Ishikawa (cell line): ENCODE measurements at regions not wholly inside any gene's neighbourhood (a gene's known extent, or its start where the extent isn't known, plus 50 kb on each side); places are given as distances from the start of the nearest gene placed in this dataset.

Experiments
- CEBPB ChIP-seq: IDR thresholded peaks from 2 replicates; pipeline ENCODE4 v1.6.1; 2012
- CREB1 ChIP-seq: IDR thresholded peaks from 2 replicates; pipeline ENCODE4 v1.6.1; 2012; ENCODE audit warnings: low read depth
- EGR1 ChIP-seq: IDR thresholded peaks from 2 replicates; pipeline ENCODE4 v1.6.1; 2012
- EP300 ChIP-seq: IDR thresholded peaks from 2 replicates; pipeline ENCODE4 v1.6.1; 2012; ENCODE audit warnings: borderline replicate concordance
- FOXM1 ChIP-seq: IDR thresholded peaks from 2 replicates; pipeline ENCODE4 v1.6.1; 2012; ENCODE audit warnings: low read depth, borderline replicate concordance
- MAX ChIP-seq: IDR thresholded peaks from 2 replicates; pipeline ENCODE4 v1.6.1; 2012
- NFIC ChIP-seq: IDR thresholded peaks from 2 replicates; pipeline ENCODE4 v1.6.1; 2012
- RAD21 ChIP-seq: IDR thresholded peaks from 2 replicates; pipeline ENCODE4 v1.6.1; 2012; ENCODE audit warnings: low read depth
- REST ChIP-seq: IDR thresholded peaks from 2 replicates; pipeline ENCODE4 v1.6.1; 2012; ENCODE audit warnings: low read depth, mild to moderate bottlenecking
- TAF1 ChIP-seq: IDR thresholded peaks from 2 replicates; pipeline ENCODE4 v1.6.1; 2012; ENCODE audit warnings: low read depth, mild to moderate bottlenecking
- TCF12 ChIP-seq: IDR thresholded peaks from 2 replicates; pipeline ENCODE4 v1.6.1; 2012; ENCODE audit warnings: low read depth
- TEAD4 ChIP-seq: IDR thresholded peaks from 2 replicates; pipeline ENCODE4 v1.6.1; 2012
- YY1 ChIP-seq: IDR thresholded peaks from 2 replicates; pipeline ENCODE4 v1.6.1; 2012; ENCODE audit warnings: low read depth
- ZBTB7A ChIP-seq: IDR thresholded peaks from 2 replicates; pipeline ENCODE4 v1.6.1; 2012; ENCODE audit warnings: low read depth
- TF ChIP-seq, protein P1 (sequence below): IDR thresholded peaks from 2 replicates; pipeline ENCODE4 v1.6.1; 2012

- TF ChIP-seq CEBPB (no peak), RAD21 (no peak), REST (no peak), FOXM1 (no peak), YY1 (no peak)
These were observed 68.1 kb upstream of the CCBE1 start for GRCh38 chr18:59765343-59765742.

DNA sequence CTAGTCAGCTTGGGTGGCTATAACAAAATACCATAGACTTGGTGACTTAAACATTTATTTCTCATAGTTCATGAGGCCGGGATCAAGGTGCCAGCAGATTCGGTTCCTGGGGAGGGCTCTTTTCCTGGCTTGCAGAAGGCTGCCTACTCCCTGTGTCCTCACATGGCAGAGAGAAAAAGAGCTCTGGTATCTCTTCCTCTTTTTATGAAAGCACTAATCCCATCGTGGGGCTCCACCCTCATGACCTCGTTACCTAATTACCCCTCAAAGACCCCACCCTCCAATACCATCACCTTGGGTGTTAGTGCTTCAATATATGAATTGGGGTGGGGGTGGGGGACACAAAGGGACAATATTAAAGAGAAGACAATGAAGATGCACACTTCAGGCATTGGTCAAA, 67.1 kb upstream of the CCBE1 start:
- TF ChIP-seq MAX: no peak
- TF ChIP-seq NFIC: no peak
- no peak for TF ChIP-seq CREB1
- no peak for TF ChIP-seq REST
- TF ChIP-seq TEAD4: no peak
- TF ChIP-seq EGR1: no peak
- no peak for TF ChIP-seq CEBPB
- no peak for TF ChIP-seq FOXM1
- TF ChIP-seq YY1: no peak
- no peak for TF ChIP-seq RAD21
- no peak for TF ChIP-seq TAF1
- TF ChIP-seq TCF12: no peak
- TF ChIP-seq ZBTB7A: no peak
- TF ChIP-seq, protein P1, sequence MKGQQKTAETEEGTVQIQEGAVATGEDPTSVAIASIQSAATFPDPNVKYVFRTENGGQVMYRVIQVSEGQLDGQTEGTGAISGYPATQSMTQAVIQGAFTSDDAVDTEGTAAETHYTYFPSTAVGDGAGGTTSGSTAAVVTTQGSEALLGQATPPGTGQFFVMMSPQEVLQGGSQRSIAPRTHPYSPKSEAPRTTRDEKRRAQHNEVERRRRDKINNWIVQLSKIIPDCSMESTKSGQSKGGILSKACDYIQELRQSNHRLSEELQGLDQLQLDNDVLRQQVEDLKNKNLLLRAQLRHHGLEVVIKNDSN: no peak

DNA sequence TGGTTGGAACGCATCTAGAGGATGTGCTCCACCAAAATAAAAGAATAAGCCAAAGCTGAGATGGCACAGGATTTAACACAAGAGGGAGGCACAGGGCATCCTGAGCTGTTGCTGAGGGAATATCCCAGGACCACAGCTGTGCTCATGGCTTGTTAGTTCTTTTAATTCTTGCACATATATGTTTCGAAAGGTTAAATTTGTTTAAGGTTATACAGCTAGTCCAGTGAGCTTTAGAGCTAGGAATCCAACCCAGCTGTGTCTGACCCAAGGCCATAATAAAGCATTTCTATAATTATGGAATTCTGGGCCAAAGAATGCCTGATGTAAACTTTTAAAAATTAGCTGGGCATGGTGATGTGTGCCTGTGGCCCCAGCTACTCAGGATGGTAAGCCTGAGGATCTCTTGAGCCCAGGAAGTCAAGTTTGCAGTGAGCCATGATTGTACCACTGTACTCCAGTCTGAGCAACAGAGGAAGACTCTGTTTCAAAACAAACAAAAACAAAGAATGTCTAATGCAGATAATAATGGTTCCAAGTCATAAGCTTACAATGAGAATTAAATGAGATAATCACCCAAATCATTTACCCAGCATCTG, 66.4 kb upstream of the CCBE1 start:
- TF ChIP-seq FOXM1: no peak
- TF ChIP-seq EP300: no peak
- no peak for TF ChIP-seq RAD21
- TF ChIP-seq TEAD4: no peak
- no peak for TF ChIP-seq REST
- TF ChIP-seq TAF1: no peak
- TF ChIP-seq TCF12: no peak
- no peak for TF ChIP-seq MAX
- TF ChIP-seq YY1: no peak
- no peak for TF ChIP-seq EGR1
- TF ChIP-seq, protein P1: no peak
- TF ChIP-seq ZBTB7A: no peak
- no peak for TF ChIP-seq CREB1
- TF ChIP-seq NFIC: no peak
- TF ChIP-seq CEBPB: no peak

DNA sequence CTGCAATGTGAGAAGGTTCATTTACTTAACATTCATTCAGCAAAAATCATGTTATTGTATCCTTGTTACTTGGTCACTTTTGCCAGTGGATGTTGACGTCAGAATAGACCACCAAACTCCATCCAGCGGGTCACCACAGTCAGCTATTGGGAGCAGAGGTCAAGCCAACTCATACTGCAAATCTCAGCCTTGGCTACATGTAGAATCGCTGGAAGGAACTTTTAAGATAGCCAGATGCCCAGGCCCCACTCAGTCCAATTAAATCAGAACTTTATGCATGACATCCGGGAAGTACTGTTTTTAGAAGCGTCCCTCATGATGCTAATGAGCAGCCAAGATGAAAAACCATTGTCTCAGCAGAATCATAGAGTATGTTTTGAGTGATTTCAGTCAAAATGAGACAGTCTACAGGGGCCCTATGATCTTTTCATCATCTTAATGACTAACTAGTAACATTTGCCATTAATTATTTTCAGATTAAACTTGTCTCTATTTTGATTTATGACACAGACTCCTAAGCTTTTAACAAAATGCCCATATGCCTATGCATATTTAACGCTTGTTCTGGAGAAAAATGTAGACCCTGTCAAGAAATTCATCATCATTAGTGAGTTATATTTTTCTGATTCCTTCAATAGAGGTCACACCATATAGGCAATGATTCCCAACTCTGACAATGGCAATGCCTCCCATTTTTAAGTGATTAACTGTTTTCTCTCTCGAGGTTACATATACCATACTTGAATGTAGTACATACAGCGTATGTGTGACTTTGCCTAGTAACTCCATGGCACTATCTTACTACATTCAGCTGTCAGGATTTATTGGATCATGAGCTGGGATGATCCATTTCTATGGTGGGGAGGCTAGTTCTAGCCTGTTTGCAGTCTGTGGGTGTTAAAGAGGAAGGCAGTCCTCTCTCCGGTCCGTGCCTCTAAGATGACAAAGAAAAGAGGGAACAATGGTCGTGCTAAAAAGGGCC, 63.7 kb upstream of the CCBE1 start:
- TF ChIP-seq CREB1 (no peak), RAD21 (no peak), TEAD4 (no peak), CEBPB (no peak), EP300 (no peak), NFIC (no peak), ZBTB7A (no peak), TAF1 (no peak), MAX (no peak), REST (no peak), YY1 (no peak), EGR1 (no peak)
